Activated T-helper 1 cell treated with anti-CD3 and anti-CD28 coated beads, Interleukin-2, amount 50 U/mL, for 16 hours (primary cell): ENCODE measurements at regions not wholly inside any gene's neighbourhood (a gene's known extent, or its start where the extent isn't known, plus 50 kb on each side); places are given as distances from the start of the nearest gene placed in this dataset.
"Not testable (repeated sequence)": the region's sequence is repeated elsewhere in the genome, so short reads cannot be mapped to it uniquely, and the experiment has no call there.

Experiments used
- DNase-seq, 2 donors: peaks; one replicate each; pipeline ENCODE4 v3.0.0-alpha.2; 2020; ENCODE audit warnings: low read depth in 1 of 2, low spot score in 1 of 2

- no peak for DNase-seq
Observed at GRCh38 chr1:222187566-222188332, 360.2 kb downstream of the HHIPL2 start.

GRCh38 chr1:222182641-222183040 is 365.3 kb downstream of the HHIPL2 start:
- DNase-seq = no peak

GRCh38 chr1:222181191-222181590 is 366.7 kb downstream of the HHIPL2 start:
- DNase-seq = no peak

GRCh38 chr1:222177496-222177895 is 370.4 kb downstream of the HHIPL2 start:
- not testable (repeated sequence) for DNase-seq

GRCh38 chr1:222171005-222171404 is 376.9 kb downstream of the HHIPL2 start:
- no peak for DNase-seq

- no peak for DNase-seq
Observed at GRCh38 chr1:222168621-222169020, 379.3 kb downstream of the HHIPL2 start.

GRCh38 chr1:222167896-222168295 is 380.0 kb downstream of the HHIPL2 start:
- no peak for DNase-seq

GRCh38 chr1:222167111-222167510 is 380.8 kb downstream of the HHIPL2 start:
- DNase-seq = no peak

- DNase-seq = no peak
Observed at GRCh38 chr1:222165629-222166028, 382.3 kb downstream of the HHIPL2 start.

GRCh38 chr1:222163895-222164294 is 384.0 kb downstream of the HHIPL2 start:
- DNase-seq = no peak

GRCh38 chr1:222161676-222162075 is 386.2 kb downstream of the HHIPL2 start:
- no peak for DNase-seq

- DNase-seq = no peak
Observed at GRCh38 chr1:222157612-222158011, 390.3 kb downstream of the HHIPL2 start.

- no peak for DNase-seq
Observed at GRCh38 chr1:222140206-222140605, 398.3 kb upstream of the DUSP10 start.

- DNase-seq = no peak
Observed at GRCh38 chr1:222138095-222138494, 396.2 kb upstream of the DUSP10 start.

- no peak for DNase-seq
Observed at GRCh38 chr1:222136869-222137268, 395.0 kb upstream of the DUSP10 start.

GRCh38 chr1:222129041-222129440 is 387.2 kb upstream of the DUSP10 start:
- DNase-seq = no peak

GRCh38 chr1:222127526-222128152 is 385.8 kb upstream of the DUSP10 start:
- no peak for DNase-seq

- DNase-seq = no peak
Observed at GRCh38 chr1:222127096-222127495, 385.2 kb upstream of the DUSP10 start.

GRCh38 chr1:222126052-222126451 is 384.2 kb upstream of the DUSP10 start:
- no peak for DNase-seq

GRCh38 chr1:222124602-222125001 is 382.7 kb upstream of the DUSP10 start:
- DNase-seq = no peak

- no peak for DNase-seq
Observed at GRCh38 chr1:222123111-222123510, 381.2 kb upstream of the DUSP10 start.

- no peak for DNase-seq
Observed at GRCh38 chr1:222117809-222118208, 375.9 kb upstream of the DUSP10 start.
